GM18520 (cell line): ENCODE measurements at regions not wholly inside any gene's neighbourhood (a gene's known extent, or its start where the extent isn't known, plus 50 kb on each side); places are given as distances from the start of the nearest gene placed in this dataset.

Experiments
- ATAC-seq: cut with Tn5 transposase; IDR thresholded peaks from one replicate; pipeline ENCODE4 v1.9.1; 2021; ENCODE audit not compliant: unreplicated experiment

- ATAC-seq = no peak
Measured at GRCh38 chr11:100635194-100635593, 51.9 kb upstream of the ARHGAP42 start.

GRCh38 chr11:100636536-100636935 lies 50.6 kb upstream of the ARHGAP42 start:
- ATAC-seq = no peak
